GM23248 (cell line): ENCODE measurements at regions not wholly inside any gene's neighbourhood (a gene's known extent, or its start where the extent isn't known, plus 50 kb on each side); places are given as distances from the start of the nearest gene placed in this dataset.

ENCODE experiments used
- EZH2 ChIP-seq: fragments of 200-600 bp; sonication (generic); IDR thresholded peaks from 2 replicates; pipeline ENCODE4 v1.6.1; 2018; ENCODE audit warnings: antibody characterized with exemption, mild to moderate bottlenecking; ENCODE audit not compliant: insufficient read depth, poor library complexity, severe bottlenecking
- EZH2phosphoT487 ChIP-seq: fragments of 200-600 bp; sonication (generic); IDR thresholded peaks from 2 replicates; pipeline ENCODE4 v1.6.1; 2018; ENCODE audit warnings: antibody characterized with exemption, moderate library complexity, mild to moderate bottlenecking, low read depth; ENCODE audit not compliant: insufficient read depth

DNA sequence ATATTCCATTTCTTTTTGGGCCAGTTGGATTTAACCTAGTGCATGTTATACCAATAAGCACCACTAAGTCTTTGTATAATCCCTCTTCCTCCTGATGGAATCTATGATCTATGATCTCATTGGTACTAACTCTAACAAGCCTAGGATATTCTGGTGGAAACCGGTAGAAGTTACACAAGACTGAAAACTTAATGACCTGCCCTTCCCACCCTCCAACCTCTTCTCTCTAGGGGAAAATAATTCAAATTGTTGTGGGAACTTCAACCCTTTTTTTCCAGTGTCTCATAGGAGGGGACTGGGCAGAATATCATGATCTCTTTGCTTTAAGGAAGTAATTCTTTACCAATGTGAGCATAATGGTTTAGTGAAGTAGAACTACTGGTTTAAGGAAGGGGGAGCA is 289.5 kb upstream of the BOD1L1 start:
- TF ChIP-seq EZH2 = no peak
- no peak for TF ChIP-seq EZH2phosphoT487
